BJ (cell line): ENCODE measurements at regions not wholly inside any gene's neighbourhood (a gene's known extent, or its start where the extent isn't known, plus 50 kb on each side); places are given as distances from the start of the nearest gene placed in this dataset.

Source experiments
- CTCF ChIA-PET: fragments of 350-600 bp; formaldehyde crosslinking; extraction: SDS; loops from one replicate; lab custom pipeline; 2021; ENCODE audit warnings: antibody characterized with exemption, inconsistent platforms; lab: Yijun Ruan, JAX
- POLR2A ChIA-PET: fragments of 300-600 bp; sonication (Branson Sonifier 250); formaldehyde crosslinking; extraction: SDS; loops from one replicate; lab custom pipeline; 2021; ENCODE audit warnings: antibody characterized with exemption; lab: Charles Lee
- DNase-seq: peaks from one replicate; pipeline ENCODE4 v3.0.0-alpha.2; 2011; ENCODE audit warnings: low read depth
- H3K27me3 ChIP-seq: 2 replicates; pipeline ENCODE4 v1.6.0; 2011; ENCODE audit warnings: low read length; ENCODE audit not compliant: control insufficient read depth, insufficient read depth
- H3K36me3 ChIP-seq: 2 replicates; pipeline ENCODE4 v1.5.1; 2011; ENCODE audit warnings: low read length; ENCODE audit not compliant: control insufficient read depth, insufficient read depth
- H3K4me3 ChIP-seq: 2 replicates; pipeline ENCODE4 v1.5.1; 2011; ENCODE audit warnings: low read depth, mild to moderate bottlenecking, control low read depth, low read length
- CTCF ChIP-seq: IDR thresholded peaks from 2 replicates; pipeline ENCODE4 v1.5.1; 2011; ENCODE audit warnings: low read depth, mild to moderate bottlenecking, control low read depth, inconsistent platforms, low read length, moderate library complexity; ENCODE audit not compliant: insufficient read depth

- TF ChIP-seq CTCF: no peak
- no peaks in the 10 kb centered on the region for H3K36me3 ChIP-seq
- no peak overlapping the region for H3K4me3 ChIP-seq
- ChIA-PET CTCF (no interaction called here), POLR2A (no interaction called here)
- DNase-seq: no peak
- no peaks in the 10 kb centered on the region for H3K27me3 ChIP-seq
Observed at GRCh38 chr7:52635021-52635420, 400.4 kb upstream of the POM121L12 start.

- H3K27me3 ChIP-seq: no peaks in the 10 kb centered on the region
- H3K4me3 ChIP-seq: no peak overlapping the region
- POLR2A ChIA-PET: no interaction called here
- TF ChIP-seq CTCF: no peak
- DNase-seq: no peak
- no peaks in the 10 kb centered on the region for H3K36me3 ChIP-seq
- CTCF ChIA-PET: interaction anchor here (1.0 kb wide), 1 partner anchor 9 kb away, joined by 4 read pairs; no protein-coding TSS in a partner anchor
Observed at GRCh38 chr7:52620849-52621248, 414.6 kb upstream of the POM121L12 start.

GRCh38 chr7:52616552-52616951 is 418.9 kb upstream of the POM121L12 start:
- ChIA-PET CTCF (interaction anchor here (0.6 kb wide), 1 partner anchor 255 kb away, joined by 3 read pairs; no protein-coding TSS in a partner anchor), POLR2A (no interaction called here)
- TF ChIP-seq CTCF: no peak
- H3K27me3 ChIP-seq: no peaks in the 10 kb centered on the region
- H3K36me3 ChIP-seq: no peaks in the 10 kb centered on the region
- DNase-seq: no peak
- no peak overlapping the region for H3K4me3 ChIP-seq

- Histone ChIP-seq H3K36me3 (no peaks in the 10 kb centered on the region), H3K27me3 (no peaks in the 10 kb centered on the region), H3K4me3 (no peak overlapping the region)
- CTCF ChIA-PET: no interaction called here
- POLR2A ChIA-PET: no interaction called here
- no peak for DNase-seq
- TF ChIP-seq CTCF: no peak
Observed at GRCh38 chr7:52615021-52615695, 420.3 kb upstream of the POM121L12 start.

- POLR2A ChIA-PET: no interaction called here
- no peak for TF ChIP-seq CTCF
- CTCF ChIA-PET: no interaction called here
- Histone ChIP-seq H3K27me3 (no peaks in the 10 kb centered on the region), H3K4me3 (no peak overlapping the region), H3K36me3 (no peaks in the 10 kb centered on the region)
- DNase-seq: no peak
Observed at GRCh38 chr7:52609511-52609910, 425.9 kb upstream of the POM121L12 start.
